ENCODE measurements at regions not wholly inside any gene's neighbourhood (a gene's known extent, or its start where the extent isn't known, plus 50 kb on each side); places are given as distances from the start of the nearest gene placed in this dataset.

- H3K4me1 Mint-ChIP-seq (ENCODE audit: low read depth): peaks cover 23% of the 10 kb centered on the region
- peaks cover 59% of the 10 kb centered on the region for H3K27me3 Mint-ChIP-seq (ENCODE audit: low read depth)
- DNase-seq: peak in 1 of 2 donors; percentile 11
- no peak overlapping the region for H3K27ac Mint-ChIP-seq
- H3K4me3 Mint-ChIP-seq: peak overlapping the region; percentile 83 to 90
- no peak for ATAC-seq (replicated peaks in 1 of 2)
- H3K9me3 Mint-ChIP-seq: no peaks in the 10 kb centered on the region
- peaks cover 0 to 1% of the 10 kb centered on the region in 2 donors for H3K36me3 Mint-ChIP-seq (ENCODE audit: insufficient read depth in 2 of 2)
These were observed 76.5 kb upstream of the ZBED5 start for GRCh38 chr11:10934293-10934860.

- Mint-ChIP-seq H3K27me3 (ENCODE audit: low read depth) (peaks cover 62% of the 10 kb centered on the region), H3K27ac (peak overlapping the region; percentile 58)
These were observed 75.8 kb upstream of the ZBED5 start for GRCh38 chr11:10933455-10934292.

GRCh38 chr11:10932976-10933375 is 75.1 kb upstream of the ZBED5 start:
- DNase-seq: no peak
- no peak for ATAC-seq (replicated peaks in 1 of 2)
- Mint-ChIP-seq H3K4me3 (no peak overlapping the region), H3K36me3 (ENCODE audit: insufficient read depth in 2 of 2) (peaks cover 0 to 1% of the 10 kb centered on the region in 2 donors), H3K4me1 (ENCODE audit: low read depth) (peaks cover 23% of the 10 kb centered on the region), H3K9me3 (no peaks in the 10 kb centered on the region), H3K27me3 (ENCODE audit: low read depth) (peaks cover 69% of the 10 kb centered on the region), H3K27ac (no peak overlapping the region)

More at GRCh38 chr11:10933455-10934292, 75.8 kb upstream of the ZBED5 start:
- Mint-ChIP-seq H3K36me3 (ENCODE audit: insufficient read depth in 2 of 2) (peaks cover 0 to 1% of the 10 kb centered on the region in 2 donors), H3K4me1 (ENCODE audit: low read depth) (peaks cover 23% of the 10 kb centered on the region), H3K4me3 (peak overlapping the region; percentile 83 to 90), H3K9me3 (no peaks in the 10 kb centered on the region)
- peak; percentile 85 for DNase-seq
- ATAC-seq (replicated peaks in 1 of 2): peak; percentile 82

GRCh38 chr11:10931761-10932670 is 74.2 kb upstream of the ZBED5 start:
- H3K4me1 Mint-ChIP-seq (ENCODE audit: low read depth): peaks cover 25% of the 10 kb centered on the region

GRCh38 chr11:10930972-10931760 is 73.3 kb upstream of the ZBED5 start:
- peak overlapping the region; percentile 54 for H3K27ac Mint-ChIP-seq
- peaks cover 0 to 1% of the 10 kb centered on the region in 2 donors for H3K36me3 Mint-ChIP-seq (ENCODE audit: insufficient read depth in 2 of 2)
- peaks cover 33% of the 10 kb centered on the region for H3K4me1 Mint-ChIP-seq (ENCODE audit: low read depth)
- DNase-seq (peak; percentile 61 to 65), ATAC-seq (replicated peaks in 1 of 2) (peak; percentile 70 to 72)
- H3K27me3 Mint-ChIP-seq (ENCODE audit: low read depth): peaks cover 73% of the 10 kb centered on the region
- H3K9me3 Mint-ChIP-seq: no peaks in the 10 kb centered on the region
- H3K4me3 Mint-ChIP-seq: peak overlapping the region; percentile 83 to 85

More at GRCh38 chr11:10931761-10932670, 74.2 kb upstream of the ZBED5 start:
- H3K9me3 Mint-ChIP-seq: no peaks in the 10 kb centered on the region
- H3K27me3 Mint-ChIP-seq (ENCODE audit: low read depth): peaks cover 69% of the 10 kb centered on the region
- DNase-seq: peak in 1 of 2 donors; percentile 8
- H3K36me3 Mint-ChIP-seq (ENCODE audit: insufficient read depth in 2 of 2): peaks cover 0 to 1% of the 10 kb centered on the region in 2 donors
- no peak for ATAC-seq (replicated peaks in 1 of 2)
- H3K27ac Mint-ChIP-seq: peak overlapping the region; percentile 54
- peak overlapping the region; percentile 83 to 85 for H3K4me3 Mint-ChIP-seq

- DNase-seq (peak; percentile 27 to 33), ATAC-seq (replicated peaks in 1 of 2) (peak; percentile 3 to 8)
- H3K4me3 Mint-ChIP-seq: peak overlapping the region; percentile 83 to 85
- H3K27ac Mint-ChIP-seq: no peak overlapping the region
- H3K27me3 Mint-ChIP-seq (ENCODE audit: low read depth): peaks cover 69% of the 10 kb centered on the region
- H3K4me1 Mint-ChIP-seq (ENCODE audit: low read depth): peaks cover 33% of the 10 kb centered on the region
- no peaks in the 10 kb centered on the region for H3K9me3 Mint-ChIP-seq
- peaks cover 0 to 1% of the 10 kb centered on the region in 2 donors for H3K36me3 Mint-ChIP-seq (ENCODE audit: insufficient read depth in 2 of 2)
These were observed 72.5 kb upstream of the ZBED5 start for GRCh38 chr11:10930224-10930971.

GRCh38 chr11:10927538-10927937 is 69.7 kb upstream of the ZBED5 start:
- Mint-ChIP-seq H3K9me3 (no peaks in the 10 kb centered on the region), H3K27ac (no peak overlapping the region)

GRCh38 chr11:10926801-10927211 is 69.0 kb upstream of the ZBED5 start:
- Mint-ChIP-seq H3K4me3 (no peak overlapping the region), H3K4me1 (ENCODE audit: low read depth) (peaks cover 17% of the 10 kb centered on the region), H3K27ac (peak overlapping the region; percentile 6), H3K36me3 (ENCODE audit: insufficient read depth in 2 of 2) (peaks cover 0 to 1% of the 10 kb centered on the region in 2 donors), H3K9me3 (no peaks in the 10 kb centered on the region), H3K27me3 (ENCODE audit: low read depth) (peaks cover 35% of the 10 kb centered on the region)
- ATAC-seq (replicated peaks in 1 of 2) (peak; percentile 61 to 71), DNase-seq (peak in 1 of 2 donors; percentile 18)

More at GRCh38 chr11:10927538-10927937, 69.7 kb upstream of the ZBED5 start:
- H3K27me3 Mint-ChIP-seq (ENCODE audit: low read depth): peaks cover 41% of the 10 kb centered on the region
- peaks cover 0 to 1% of the 10 kb centered on the region in 2 donors for H3K36me3 Mint-ChIP-seq (ENCODE audit: insufficient read depth in 2 of 2)
- peaks cover 18% of the 10 kb centered on the region for H3K4me1 Mint-ChIP-seq (ENCODE audit: low read depth)
- DNase-seq: no peak
- ATAC-seq (replicated peaks in 1 of 2): no peak
- no peak overlapping the region for H3K4me3 Mint-ChIP-seq

GRCh38 chr11:10925149-10925926 is 67.5 kb upstream of the ZBED5 start:
- DNase-seq (no peak), ATAC-seq (replicated peaks in 1 of 2) (no peak)
- no peak overlapping the region for H3K4me3 Mint-ChIP-seq
- no peak overlapping the region for H3K27ac Mint-ChIP-seq
- H3K4me1 Mint-ChIP-seq (ENCODE audit: low read depth): peaks cover 20% of the 10 kb centered on the region
- H3K36me3 Mint-ChIP-seq (ENCODE audit: insufficient read depth in 2 of 2): no peaks in the 10 kb centered on the region
- no peaks in the 10 kb centered on the region for H3K9me3 Mint-ChIP-seq
- H3K27me3 Mint-ChIP-seq (ENCODE audit: low read depth): peaks cover 24% of the 10 kb centered on the region

GRCh38 chr11:10923882-10924281 is 66.0 kb upstream of the ZBED5 start:
- Mint-ChIP-seq H3K27ac (no peak overlapping the region), H3K4me3 (no peak overlapping the region), H3K27me3 (ENCODE audit: low read depth) (peaks cover 15% of the 10 kb centered on the region), H3K9me3 (peaks cover under 1% of the 10 kb centered on the region in 2 donors), H3K4me1 (ENCODE audit: low read depth) (peaks cover 24% of the 10 kb centered on the region), H3K36me3 (ENCODE audit: insufficient read depth in 2 of 2) (peaks cover 0 to 2% of the 10 kb centered on the region in 2 donors)
- no peak for ATAC-seq (replicated peaks in 1 of 2)
- DNase-seq: no peak

- Mint-ChIP-seq H3K36me3 (ENCODE audit: insufficient read depth in 2 of 2) (peaks cover 8 to 10% of the 10 kb centered on the region in 2 donors), H3K27ac (no peak overlapping the region), H3K27me3 (ENCODE audit: low read depth) (peaks cover 7% of the 10 kb centered on the region), H3K4me1 (ENCODE audit: low read depth) (peaks cover 24% of the 10 kb centered on the region), H3K4me3 (no peak overlapping the region), H3K9me3 (peaks cover 3 to 10% of the 10 kb centered on the region in 2 donors)
- DNase-seq: no peak
- no peak for ATAC-seq (replicated peaks in 1 of 2)
These were observed 65.0 kb upstream of the ZBED5 start for GRCh38 chr11:10922892-10923291.

Measured in activated T-cell treated with anti-CD3 and anti-CD28 coated beads, Interleukin-2, amount 50 U/mL, for 72 hours (primary cell).